NB4 (cell line): ENCODE measurements at regions not wholly inside any gene's neighbourhood (a gene's known extent, or its start where the extent isn't known, plus 50 kb on each side); places are given as distances from the start of the nearest gene placed in this dataset.

Source experiments
- POLR2A ChIP-seq: IDR thresholded peaks from 2 replicates; pipeline ENCODE4 v1.6.1; 2011; ENCODE audit warnings: mild to moderate bottlenecking; ENCODE audit not compliant: insufficient read length; ENCODE audit errors: extremely low read depth
- TF ChIP-seq, protein P1 (sequence below): IDR thresholded peaks from one replicate; pipeline ENCODE4 v1.5.1; 2012; ENCODE audit warnings: low read depth, low read length

DNA sequence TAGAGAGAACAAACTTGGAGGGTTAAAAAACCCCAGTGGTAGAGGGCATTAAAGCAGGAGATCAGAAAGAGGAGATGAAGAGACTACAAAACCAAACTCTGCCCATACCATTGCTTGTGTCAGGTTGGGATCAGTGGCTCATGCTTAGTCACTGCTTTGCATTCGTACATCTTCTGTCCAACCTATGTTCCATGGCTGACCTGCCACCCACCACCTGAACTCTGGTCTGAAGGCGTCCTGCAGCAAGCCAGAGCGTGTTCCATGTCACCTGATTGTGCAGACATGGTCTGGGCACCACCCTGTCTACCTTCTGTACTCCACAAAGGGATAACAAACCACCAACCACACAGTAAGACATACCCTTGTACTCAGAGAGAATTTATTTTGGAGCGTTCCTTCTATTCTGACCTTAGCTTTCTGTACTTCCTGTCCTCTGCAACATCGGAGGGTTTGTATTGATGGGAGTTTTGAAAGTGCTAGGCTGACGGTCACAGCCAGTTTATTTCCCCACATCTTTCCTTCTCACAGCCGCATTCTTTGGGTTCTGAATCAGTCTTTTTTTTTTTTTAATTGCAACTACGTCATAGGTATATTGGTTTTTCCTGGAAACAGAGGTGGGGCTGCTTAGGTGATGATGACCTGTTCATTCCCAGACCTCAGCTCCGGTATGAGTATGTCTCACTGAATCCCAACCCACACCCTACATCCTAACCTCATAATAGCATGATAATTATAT, 88.3 kb downstream of the SOWAHC start:
- TF ChIP-seq, protein P1, sequence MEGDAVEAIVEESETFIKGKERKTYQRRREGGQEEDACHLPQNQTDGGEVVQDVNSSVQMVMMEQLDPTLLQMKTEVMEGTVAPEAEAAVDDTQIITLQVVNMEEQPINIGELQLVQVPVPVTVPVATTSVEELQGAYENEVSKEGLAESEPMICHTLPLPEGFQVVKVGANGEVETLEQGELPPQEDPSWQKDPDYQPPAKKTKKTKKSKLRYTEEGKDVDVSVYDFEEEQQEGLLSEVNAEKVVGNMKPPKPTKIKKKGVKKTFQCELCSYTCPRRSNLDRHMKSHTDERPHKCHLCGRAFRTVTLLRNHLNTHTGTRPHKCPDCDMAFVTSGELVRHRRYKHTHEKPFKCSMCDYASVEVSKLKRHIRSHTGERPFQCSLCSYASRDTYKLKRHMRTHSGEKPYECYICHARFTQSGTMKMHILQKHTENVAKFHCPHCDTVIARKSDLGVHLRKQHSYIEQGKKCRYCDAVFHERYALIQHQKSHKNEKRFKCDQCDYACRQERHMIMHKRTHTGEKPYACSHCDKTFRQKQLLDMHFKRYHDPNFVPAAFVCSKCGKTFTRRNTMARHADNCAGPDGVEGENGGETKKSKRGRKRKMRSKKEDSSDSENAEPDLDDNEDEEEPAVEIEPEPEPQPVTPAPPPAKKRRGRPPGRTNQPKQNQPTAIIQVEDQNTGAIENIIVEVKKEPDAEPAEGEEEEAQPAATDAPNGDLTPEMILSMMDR: no peak
- no peak for TF ChIP-seq POLR2A
